ENCODE measurements at regions not wholly inside any gene's neighbourhood (a gene's known extent, or its start where the extent isn't known, plus 50 kb on each side); places are given as distances from the start of the nearest gene placed in this dataset.

DNA sequence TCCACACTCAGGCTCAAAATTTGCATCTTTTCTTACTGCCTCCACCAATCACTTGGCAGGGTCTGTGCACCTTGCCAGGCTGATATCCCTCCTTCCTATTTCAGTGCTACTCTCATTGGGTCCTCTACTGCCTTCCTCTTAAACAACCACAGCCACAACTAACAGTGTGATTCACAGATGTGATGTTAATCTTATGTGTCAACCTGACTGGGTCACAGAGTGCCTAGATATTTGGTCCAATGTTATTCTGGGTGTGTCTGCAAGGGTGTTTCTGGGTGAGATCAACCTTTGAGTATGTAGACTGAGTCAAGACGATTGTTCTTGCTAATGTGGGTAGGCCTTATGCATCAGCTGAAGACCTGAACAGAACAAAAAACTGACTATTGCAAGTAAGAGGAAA, 51.3 kb upstream of the IRX6 start:
- Histone ChIP-seq H4K91ac (ENCODE audit: insufficient read depth, low read depth, low read length) (no peak overlapping the region), H3K14ac (replicated peaks; ENCODE audit: low read depth, low read length) (no peak overlapping the region), H3K18ac (ENCODE audit: low read depth, low read length) (no peak overlapping the region), H2AK5ac (ENCODE audit: low read depth, low read length) (no peak overlapping the region), H3K4me3 (ENCODE audit: insufficient read depth, low read depth, low read length) (no peak overlapping the region), H4K5ac (ENCODE audit: low read depth, low read length) (no peak overlapping the region), H2AFZ (replicated peaks; ENCODE audit: low read length, poor library complexity) (no peak overlapping the region), H3K4me2 (ENCODE audit: low read depth, low read length) (no peak overlapping the region), H2BK20ac (ENCODE audit: low read depth, low read length) (no peak overlapping the region), H3K36me3 (ENCODE audit: control insufficient read depth, insufficient read depth, low read length) (no peaks in the 10 kb centered on the region), H3K9me1 (ENCODE audit: insufficient read depth, low read length) (no peaks in the 10 kb centered on the region), H2BK15ac (ENCODE audit: low read depth, low read length) (no peak overlapping the region), H4K20me1 (ENCODE audit: insufficient read depth, low read length) (no peaks in the 10 kb centered on the region), H3K56ac (ENCODE audit: extremely low read depth, insufficient read depth, low read length) (no peak overlapping the region), H3K27me3 (ENCODE audit: control insufficient read depth, insufficient read depth, low read length) (no peaks in the 10 kb centered on the region), H3K79me1 (ENCODE audit: low read depth in 1 of 2, low read length in 2 of 2) (no peaks in the 10 kb centered on the region), H3K9me3 (ENCODE audit: control insufficient read depth, insufficient read depth, low read length) (no peaks in the 10 kb centered on the region), H3K27ac (ENCODE audit: insufficient read depth, low read length) (no peak overlapping the region), H2BK5ac (ENCODE audit: low read depth, low read length, poor library complexity, severe bottlenecking) (no peak overlapping the region), H2BK120ac (ENCODE audit: low read depth, low read length) (no peak overlapping the region), H4K8ac (ENCODE audit: low read depth in 2 of 2, low read length in 2 of 2) (no peak overlapping the region), H3K9ac (ENCODE audit: low read depth, low read length) (no peak overlapping the region), H3K4me1 (ENCODE audit: control insufficient read depth, insufficient read depth, low read length) (no peaks in the 10 kb centered on the region), H3K4ac (ENCODE audit: low read depth, low read length) (no peak overlapping the region), H3K23ac (ENCODE audit: low read depth, low read length) (no peak overlapping the region), H2AK9ac (replicated peaks; ENCODE audit: low read depth, low read length, poor library complexity) (no peak overlapping the region)
- WGBS, 2 experiments (ENCODE audit: extremely low coverage in 2 of 2, insufficient read length in 1 of 2) = no CpG with 5 or more reads among the region's 1 CpG
- CTCF ChIA-PET = no interaction called here
- dilution Hi-C loops (cut with HindIII; ENCODE audit: low sequenced_read_pairs, unreplicated experiment) (no loop called here), intact Hi-C loops (cut with micrococcal nuclease) (no loop called here), in situ Hi-C loops (cut with MboI; ENCODE audit: low sequenced_read_pairs) (no loop called here)
- no peak for DNase-seq
- ATAC-seq (ENCODE audit: low read depth) = no peak
- no TSS peak for BruUV-seq (replicated peaks)
- POLR2A ChIA-PET (ENCODE audit: unreplicated experiment) = no interaction called here
- no peak for TF ChIP-seq FOS (IDR thresholded peaks at IDR 0.05; ENCODE audit: low read depth, low read length)
- no peak for TF ChIP-seq RFX5 (IDR thresholded peaks at IDR 0.05; ENCODE audit: low read depth, low read length)
- TF ChIP-seq, protein P1, sequence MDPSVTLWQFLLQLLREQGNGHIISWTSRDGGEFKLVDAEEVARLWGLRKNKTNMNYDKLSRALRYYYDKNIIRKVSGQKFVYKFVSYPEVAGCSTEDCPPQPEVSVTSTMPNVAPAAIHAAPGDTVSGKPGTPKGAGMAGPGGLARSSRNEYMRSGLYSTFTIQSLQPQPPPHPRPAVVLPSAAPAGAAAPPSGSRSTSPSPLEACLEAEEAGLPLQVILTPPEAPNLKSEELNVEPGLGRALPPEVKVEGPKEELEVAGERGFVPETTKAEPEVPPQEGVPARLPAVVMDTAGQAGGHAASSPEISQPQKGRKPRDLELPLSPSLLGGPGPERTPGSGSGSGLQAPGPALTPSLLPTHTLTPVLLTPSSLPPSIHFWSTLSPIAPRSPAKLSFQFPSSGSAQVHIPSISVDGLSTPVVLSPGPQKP (IDR thresholded peaks at IDR 0.05; ENCODE audit: borderline replicate concordance, low read depth, low read length) = no peak
- TF ChIP-seq MXI1 (IDR thresholded peaks at IDR 0.05; ENCODE audit: borderline replicate concordance, low read depth, low read length) = no peak
- TF ChIP-seq CHD1 (IDR thresholded peaks at IDR 0.05; ENCODE audit: low read depth, low read length) = no peak
- no peak for TF ChIP-seq RCOR1 (IDR thresholded peaks at IDR 0.05; ENCODE audit: insufficient replicate concordance, low read length)
- no peak for TF ChIP-seq MAZ (IDR thresholded peaks at IDR 0.05; ENCODE audit: borderline replicate concordance, low read depth, low read length)
- no peak for TF ChIP-seq MAFK (IDR thresholded peaks at IDR 0.05; ENCODE audit: low read depth, low read length)
- TF ChIP-seq BHLHE40 (IDR thresholded peaks at IDR 0.05; ENCODE audit: low read depth, low read length) = no peak
- no peak for TF ChIP-seq SMC3 (IDR thresholded peaks at IDR 0.05; ENCODE audit: low read depth, low read length)
- TF ChIP-seq, protein P2, sequence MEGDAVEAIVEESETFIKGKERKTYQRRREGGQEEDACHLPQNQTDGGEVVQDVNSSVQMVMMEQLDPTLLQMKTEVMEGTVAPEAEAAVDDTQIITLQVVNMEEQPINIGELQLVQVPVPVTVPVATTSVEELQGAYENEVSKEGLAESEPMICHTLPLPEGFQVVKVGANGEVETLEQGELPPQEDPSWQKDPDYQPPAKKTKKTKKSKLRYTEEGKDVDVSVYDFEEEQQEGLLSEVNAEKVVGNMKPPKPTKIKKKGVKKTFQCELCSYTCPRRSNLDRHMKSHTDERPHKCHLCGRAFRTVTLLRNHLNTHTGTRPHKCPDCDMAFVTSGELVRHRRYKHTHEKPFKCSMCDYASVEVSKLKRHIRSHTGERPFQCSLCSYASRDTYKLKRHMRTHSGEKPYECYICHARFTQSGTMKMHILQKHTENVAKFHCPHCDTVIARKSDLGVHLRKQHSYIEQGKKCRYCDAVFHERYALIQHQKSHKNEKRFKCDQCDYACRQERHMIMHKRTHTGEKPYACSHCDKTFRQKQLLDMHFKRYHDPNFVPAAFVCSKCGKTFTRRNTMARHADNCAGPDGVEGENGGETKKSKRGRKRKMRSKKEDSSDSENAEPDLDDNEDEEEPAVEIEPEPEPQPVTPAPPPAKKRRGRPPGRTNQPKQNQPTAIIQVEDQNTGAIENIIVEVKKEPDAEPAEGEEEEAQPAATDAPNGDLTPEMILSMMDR (conservative IDR thresholded peaks at IDR 0.05; ENCODE audit: low read depth, low read length) = no peak
- TF ChIP-seq NFE2L2 (IDR thresholded peaks at IDR 0.05; ENCODE audit: low read depth, low read length) = no peak

All from IMR-90 (cell line).